Lower leg skin (tissue), 4 donors: ENCODE measurements at regions not wholly inside any gene's neighbourhood (a gene's known extent, or its start where the extent isn't known, plus 50 kb on each side); places are given as distances from the start of the nearest gene placed in this dataset.
"Not testable (repeated sequence)": the region's sequence is repeated elsewhere in the genome, so short reads cannot be mapped to it uniquely, and the experiment has no call there.

Experiments
- DNase-seq, 2 donors: peaks; one replicate each; pipeline ENCODE4 v3.0.0-alpha.2; 2019; ENCODE audit warnings: low spot score in 2 of 2
- H3K4me3 ChIP-seq: fragments of 200-600 bp; sonication (generic); 2 replicates; pipeline ENCODE4 v1.5.1; 2017; ENCODE audit warnings: mild to moderate bottlenecking, low read depth; ENCODE audit not compliant: poor library complexity, severe bottlenecking
- POLR2A ChIP-seq, 2 donors: fragments of 450-650 bp; IDR thresholded peaks; one replicate each; pipeline ENCODE4 v1.6.1; 2016 to 2017; ENCODE audit warnings: antibody characterized with exemption in 2 of 2, mild to moderate bottlenecking in 1 of 2, moderate library complexity in 1 of 2
- WGBS, 2 donors: methylation state at CpG; one replicate each; pipeline ENCODE4 v1.1.5; 2018; 5-methylcytosine and 5-hydroxymethylcytosine counted together
- intact Hi-C: fragments of 100-400 bp; cut with DNase I; formaldehyde crosslinking; loops from one replicate; pipeline ENCODE4 v1.15.0; 2023; ENCODE audit warnings: low total_unique reads
- TF ChIP-seq, protein P1 (sequence below), 3 donors: fragments of 450-650 bp; IDR thresholded peaks; one replicate each; pipeline ENCODE4 v1.5.1; 2016; ENCODE audit warnings: antibody characterized with exemption in 3 of 3, mild to moderate bottlenecking in 3 of 3, moderate library complexity in 2 of 3

DNA sequence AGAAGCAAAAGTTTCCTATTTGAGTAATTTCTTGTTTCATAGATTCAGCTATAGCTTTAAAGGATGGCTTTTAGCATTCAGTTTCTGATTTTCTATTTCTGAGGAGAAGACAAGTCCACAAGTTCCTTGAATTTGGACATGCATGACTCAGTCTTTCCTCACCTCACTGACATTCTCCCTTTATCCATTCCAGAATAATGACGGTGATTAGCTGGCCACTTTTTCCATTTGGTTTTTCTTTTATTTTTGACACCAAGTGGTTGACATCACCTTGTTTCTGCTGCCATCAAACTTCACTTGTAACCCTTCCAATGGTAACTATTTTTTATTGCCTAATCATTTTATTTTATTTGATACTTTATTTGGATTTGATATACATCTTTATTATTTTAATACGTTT lies 404.4 kb upstream of the KCNMB2 start:
- H3K4me3 ChIP-seq, result no peak overlapping the region
- DNase-seq, result no peak
- intact Hi-C loops, result no loop called here
- TF ChIP-seq POLR2A (IDR thresholded peaks at IDR 0.05), result no peak
- TF ChIP-seq, protein P1, sequence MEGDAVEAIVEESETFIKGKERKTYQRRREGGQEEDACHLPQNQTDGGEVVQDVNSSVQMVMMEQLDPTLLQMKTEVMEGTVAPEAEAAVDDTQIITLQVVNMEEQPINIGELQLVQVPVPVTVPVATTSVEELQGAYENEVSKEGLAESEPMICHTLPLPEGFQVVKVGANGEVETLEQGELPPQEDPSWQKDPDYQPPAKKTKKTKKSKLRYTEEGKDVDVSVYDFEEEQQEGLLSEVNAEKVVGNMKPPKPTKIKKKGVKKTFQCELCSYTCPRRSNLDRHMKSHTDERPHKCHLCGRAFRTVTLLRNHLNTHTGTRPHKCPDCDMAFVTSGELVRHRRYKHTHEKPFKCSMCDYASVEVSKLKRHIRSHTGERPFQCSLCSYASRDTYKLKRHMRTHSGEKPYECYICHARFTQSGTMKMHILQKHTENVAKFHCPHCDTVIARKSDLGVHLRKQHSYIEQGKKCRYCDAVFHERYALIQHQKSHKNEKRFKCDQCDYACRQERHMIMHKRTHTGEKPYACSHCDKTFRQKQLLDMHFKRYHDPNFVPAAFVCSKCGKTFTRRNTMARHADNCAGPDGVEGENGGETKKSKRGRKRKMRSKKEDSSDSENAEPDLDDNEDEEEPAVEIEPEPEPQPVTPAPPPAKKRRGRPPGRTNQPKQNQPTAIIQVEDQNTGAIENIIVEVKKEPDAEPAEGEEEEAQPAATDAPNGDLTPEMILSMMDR (IDR thresholded peaks at IDR 0.05), result no peak
- 38 to 45% methylated on average over 2 of the region's 2 CpGs for WGBS, 2 donors

- 61 to 67% methylated on average over 4 of the region's 4 CpGs for WGBS, 2 donors
- intact Hi-C loops, result no loop called here
- no peak overlapping the region for H3K4me3 ChIP-seq
- no peak for TF ChIP-seq POLR2A (IDR thresholded peaks at IDR 0.05)
- TF ChIP-seq, protein P1 (IDR thresholded peaks at IDR 0.05), result no peak
- no peak for DNase-seq
These were observed 399.0 kb upstream of the KCNMB2 start for GRCh38 chr3:178137206-178137605.

DNA sequence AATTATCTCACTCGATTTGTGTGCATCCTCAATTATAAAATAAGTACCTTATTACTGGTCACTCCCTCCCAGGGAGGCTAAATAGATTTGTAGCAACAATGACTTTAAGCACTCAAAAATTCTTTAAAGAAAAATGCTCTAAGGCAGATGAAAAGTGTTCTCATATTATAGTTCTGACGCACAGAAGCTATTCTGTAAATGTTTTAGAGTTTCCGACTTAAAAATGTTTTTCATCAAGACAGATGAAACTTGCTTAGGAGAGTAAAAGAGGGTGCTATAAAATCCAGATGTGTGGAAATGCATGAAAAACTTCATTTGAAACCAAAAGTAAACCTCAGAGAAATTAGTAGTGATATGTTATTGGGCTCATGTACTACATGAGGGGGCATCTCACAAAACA lies 398.4 kb upstream of the KCNMB2 start:
- 65 to 79% methylated on average over 3 of the region's 3 CpGs for WGBS, 2 donors
- DNase-seq, result no peak
- intact Hi-C loops, result no loop called here
- TF ChIP-seq, protein P1 (IDR thresholded peaks at IDR 0.05), result no peak
- TF ChIP-seq POLR2A (IDR thresholded peaks at IDR 0.05), result no peak
- H3K4me3 ChIP-seq, result no peak overlapping the region

GRCh38 chr3:178139116-178139515 lies 397.1 kb upstream of the KCNMB2 start:
- intact Hi-C loops, result no loop called here
- TF ChIP-seq POLR2A (IDR thresholded peaks at IDR 0.05), result no peak
- TF ChIP-seq, protein P1 (IDR thresholded peaks at IDR 0.05), result no peak
- DNase-seq, result no peak
- no peak overlapping the region for H3K4me3 ChIP-seq

DNA sequence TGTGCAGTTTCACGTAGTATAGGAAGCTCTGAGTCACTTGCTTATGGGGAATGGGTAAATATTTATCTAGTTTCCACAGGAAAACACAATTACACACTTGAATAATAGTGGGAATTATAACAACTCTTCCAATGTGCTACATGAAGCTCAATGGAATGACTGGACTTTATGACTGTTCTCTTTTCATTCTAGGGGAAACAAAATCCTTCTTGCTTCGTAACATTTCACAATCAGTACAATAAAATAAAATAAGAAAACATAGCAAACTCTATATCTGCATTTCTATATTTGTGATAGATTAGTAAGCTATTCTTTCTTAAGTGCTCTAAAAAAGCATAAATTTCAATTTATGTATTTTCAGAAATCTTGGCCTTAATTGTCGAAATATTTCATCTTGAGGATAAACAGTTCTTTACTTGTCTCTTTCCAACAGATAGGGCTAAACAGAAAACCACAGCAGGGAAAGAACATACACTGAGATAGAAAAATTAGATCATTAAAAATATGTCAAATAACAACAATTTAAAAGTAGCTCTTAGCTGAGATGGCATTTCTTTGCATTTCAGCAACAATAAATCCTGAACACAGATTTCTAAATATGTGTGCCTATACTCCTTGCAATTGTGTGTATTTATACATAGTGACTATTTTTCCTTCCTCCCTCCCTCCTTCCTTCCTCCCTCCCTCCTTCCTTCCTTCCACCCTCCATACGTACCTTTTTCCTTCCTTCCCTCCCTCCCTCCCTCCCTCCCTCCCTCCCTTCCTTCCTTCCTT lies 395.5 kb upstream of the KCNMB2 start:
- TF ChIP-seq, protein P1 (IDR thresholded peaks at IDR 0.05), result no peak
- no peak for TF ChIP-seq POLR2A (IDR thresholded peaks at IDR 0.05)
- intact Hi-C loops, result no loop called here
- WGBS, 2 donors, result 78 to 87% methylated on average over 4 of the region's 4 CpGs
- DNase-seq, result no peak
- no peak overlapping the region for H3K4me3 ChIP-seq

DNA sequence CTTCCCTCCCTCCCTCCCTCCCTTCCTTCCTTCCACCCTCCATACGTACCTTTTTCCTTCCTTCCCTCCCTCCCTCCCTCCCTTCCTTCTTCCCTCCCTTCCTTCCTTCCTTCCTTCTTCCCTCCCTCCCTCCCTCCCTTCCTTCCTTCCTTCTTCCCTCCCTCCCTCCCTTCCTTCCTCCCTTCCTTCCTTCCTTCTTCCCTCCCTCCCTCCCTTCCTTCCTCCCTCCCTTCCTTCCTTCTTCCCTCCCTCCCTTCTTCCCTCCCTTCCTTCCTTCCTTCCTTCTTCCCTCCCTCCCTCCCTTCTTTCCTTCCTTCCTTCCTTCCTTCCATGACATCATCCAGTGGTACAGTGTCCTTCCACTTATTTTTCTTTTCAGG lies 394.9 kb upstream of the KCNMB2 start:
- 83% methylated on average over 1 of the region's 1 CpG; no CpG with 5 or more reads in 1 of the 2 donors for WGBS, 2 donors
- intact Hi-C loops, result not testable (repeated sequence)

More for the DNA sequence above, 394.9 kb upstream of the KCNMB2 start:
- not testable (repeated sequence) for H3K4me3 ChIP-seq, DNase-seq
